Iris pigment epithelial cell (primary cell): ENCODE measurements at regions not wholly inside any gene's neighbourhood (a gene's known extent, or its start where the extent isn't known, plus 50 kb on each side); places are given as distances from the start of the nearest gene placed in this dataset.

ENCODE experiments used
- DNase-seq: peaks from one replicate; pipeline ENCODE4 v3.0.0-alpha.2; 2011; ENCODE audit warnings: low read depth

GRCh38 chr5:4124221-4124970, 528.8 kb downstream of the IRX1 start:
- no peak for DNase-seq

DNA sequence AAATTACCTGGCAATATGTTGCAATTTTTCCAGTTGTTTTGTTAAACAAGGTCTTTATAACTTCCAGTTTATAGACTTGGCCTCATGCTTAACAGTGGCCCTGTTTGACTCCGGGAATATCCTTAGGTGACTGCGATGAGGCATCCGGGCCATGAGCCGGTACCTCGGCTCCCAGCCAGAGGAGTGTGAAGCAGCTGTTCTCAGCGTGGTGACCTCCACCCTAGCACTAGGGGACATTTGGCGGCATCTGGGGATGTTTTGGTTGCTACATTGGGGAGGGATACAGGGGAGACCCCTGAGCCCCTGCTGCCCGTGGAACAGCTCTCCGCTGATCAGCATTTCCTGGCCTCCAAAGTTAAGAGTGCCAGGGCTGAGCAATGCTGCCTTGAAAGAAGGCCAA, 533.4 kb downstream of the IRX1 start:
- no peak for DNase-seq

GRCh38 chr5:4129523-4129922, 533.9 kb downstream of the IRX1 start:
- DNase-seq: no peak

DNA sequence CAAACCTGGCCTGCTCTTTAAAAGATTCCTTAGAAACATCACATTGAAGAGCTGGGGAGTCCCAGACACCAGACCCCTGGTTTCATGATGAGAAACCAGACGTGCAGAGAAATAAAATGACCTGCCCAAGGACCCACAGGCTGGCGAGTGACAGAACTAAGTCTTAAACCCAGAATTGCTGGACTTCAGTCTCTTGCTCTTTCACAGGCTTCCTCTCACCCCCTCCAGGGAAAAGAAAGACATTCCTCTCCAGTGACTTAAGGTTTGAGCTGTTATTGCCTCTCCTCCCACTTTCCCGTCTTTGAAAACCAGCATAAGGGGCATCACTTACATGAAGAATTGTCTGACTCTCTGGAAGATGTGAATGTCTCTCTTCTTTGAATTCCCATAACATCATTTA, 535.2 kb downstream of the IRX1 start:
- DNase-seq: no peak

GRCh38 chr5:4137781-4138180, 542.1 kb downstream of the IRX1 start:
- DNase-seq: no peak

GRCh38 chr5:4142842-4143241, 547.2 kb downstream of the IRX1 start:
- DNase-seq: no peak

- no peak for DNase-seq
These were observed 548.9 kb downstream of the IRX1 start for GRCh38 chr5:4144411-4145007.

DNA sequence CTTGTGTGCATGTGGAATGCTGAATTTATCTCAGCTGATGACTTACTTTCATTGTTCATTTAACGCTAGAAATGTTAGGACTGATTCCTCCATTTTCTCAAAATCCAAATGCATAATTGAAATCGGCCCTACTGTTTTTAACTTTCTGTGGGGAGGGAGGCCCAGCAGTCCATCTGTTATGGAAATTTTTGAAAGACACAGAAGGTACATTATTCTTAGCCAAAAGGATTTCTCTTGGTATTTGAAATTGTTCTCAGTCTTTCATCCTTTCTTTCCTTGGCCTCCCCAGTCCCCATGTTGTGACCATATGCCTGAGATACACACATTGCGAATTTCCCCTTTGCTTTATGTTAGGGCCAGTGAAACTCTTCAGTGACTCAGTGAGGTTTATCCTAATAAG, 549.9 kb downstream of the IRX1 start:
- DNase-seq: no peak

GRCh38 chr5:4148009-4148408, 552.4 kb downstream of the IRX1 start:
- DNase-seq: no peak

DNA sequence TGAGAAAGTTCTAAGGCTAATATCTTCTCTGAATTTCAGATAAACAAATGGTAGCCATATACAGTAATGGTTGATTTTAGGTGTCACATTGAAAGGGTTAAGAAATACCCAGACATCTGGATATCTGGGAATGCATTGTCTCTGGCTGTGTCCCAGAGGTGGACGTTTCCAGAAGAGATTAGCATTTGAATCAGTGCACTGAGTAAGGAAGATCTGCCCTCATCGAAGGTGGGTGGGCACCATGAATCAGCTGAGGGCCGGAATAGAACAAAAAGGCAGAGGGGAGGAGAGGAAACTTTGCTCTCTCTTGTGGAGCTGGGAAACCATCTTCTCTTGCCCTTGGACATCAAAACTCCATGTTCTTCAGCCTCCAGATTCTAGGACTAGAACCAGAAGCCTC, 554.4 kb downstream of the IRX1 start:
- no peak for DNase-seq

DNA sequence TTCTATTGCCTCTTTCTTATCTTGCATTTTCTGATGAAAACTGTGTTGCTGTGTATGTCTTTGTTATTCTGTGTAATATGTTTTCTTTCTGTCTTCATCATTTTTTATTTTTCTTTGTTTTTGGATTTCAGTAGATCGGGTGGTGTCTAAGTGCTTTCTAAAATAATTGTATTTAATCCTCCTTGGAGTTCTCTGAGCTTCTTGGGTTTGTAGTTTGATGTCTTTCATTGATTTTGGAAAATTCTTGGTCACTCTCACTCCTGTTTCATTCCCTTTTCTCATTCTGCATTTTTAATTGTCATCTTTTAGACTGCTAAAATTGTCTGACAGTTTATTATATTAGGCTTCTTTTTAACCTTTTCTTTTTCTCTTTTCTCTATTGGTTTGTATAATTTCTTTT, 560.5 kb downstream of the IRX1 start:
- no peak for DNase-seq

DNA sequence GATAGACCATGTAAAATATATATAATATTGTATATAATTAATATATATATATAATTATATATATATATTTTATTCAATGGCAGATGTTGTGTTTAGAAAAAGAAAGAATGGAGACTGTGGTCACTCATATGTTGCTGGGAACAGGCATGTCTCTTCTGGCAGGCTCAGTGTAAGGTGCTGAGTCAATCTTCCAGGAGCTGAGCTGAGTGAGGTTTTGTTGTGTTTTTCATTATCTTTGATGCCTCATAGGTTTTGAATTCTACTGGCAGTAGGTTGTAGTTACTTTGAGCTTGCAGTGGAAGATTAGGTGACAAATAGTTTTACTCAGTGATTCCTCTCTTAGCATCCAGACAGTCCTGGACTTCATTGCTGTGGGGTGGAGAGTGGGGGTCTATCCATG, 561.3 kb downstream of the IRX1 start:
- no peak for DNase-seq

- no peak for DNase-seq
These were observed 563.3 kb downstream of the IRX1 start for GRCh38 chr5:4158750-4159447.

- no peak for DNase-seq
These were observed 564.0 kb downstream of the IRX1 start for GRCh38 chr5:4159681-4160080.

DNA sequence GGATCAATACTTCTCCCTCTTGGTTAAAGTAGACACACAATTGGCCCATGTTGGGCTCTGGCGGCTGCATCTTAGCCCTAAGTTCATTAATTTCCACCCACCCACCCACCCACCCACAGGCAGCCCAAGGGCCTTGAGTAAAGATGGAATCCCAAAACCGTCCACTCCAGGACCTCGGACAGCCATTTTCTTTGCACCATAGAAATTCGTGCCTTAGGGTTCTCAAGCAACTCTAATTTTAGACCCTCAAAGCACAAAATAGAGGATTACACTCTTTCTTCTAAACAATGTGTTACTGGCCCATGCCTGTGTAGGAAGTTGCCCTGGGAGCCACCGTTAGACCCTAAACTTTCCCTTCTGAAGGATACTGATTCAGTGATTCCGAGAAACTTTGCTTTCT, 568.5 kb downstream of the IRX1 start:
- no peak for DNase-seq

DNA sequence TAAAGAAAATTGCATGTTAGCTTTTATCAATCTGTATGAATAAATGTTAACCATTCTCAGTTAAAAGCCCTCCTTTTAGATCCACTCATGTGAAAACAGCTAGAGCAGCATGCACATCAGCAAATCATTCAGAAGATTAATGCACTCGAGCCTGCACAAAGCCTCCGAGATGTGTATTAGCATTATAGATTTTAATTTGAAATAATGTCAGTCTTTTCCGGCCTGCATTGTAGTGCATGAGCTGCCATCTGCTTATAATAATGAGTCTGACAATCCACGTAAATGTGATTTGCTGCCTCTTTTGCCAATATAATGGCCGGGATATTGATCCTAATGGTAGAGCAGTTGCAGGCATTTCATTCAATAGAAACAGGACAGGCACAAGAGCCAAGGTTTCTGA, 585.1 kb downstream of the IRX1 start:
- DNase-seq: no peak

DNA sequence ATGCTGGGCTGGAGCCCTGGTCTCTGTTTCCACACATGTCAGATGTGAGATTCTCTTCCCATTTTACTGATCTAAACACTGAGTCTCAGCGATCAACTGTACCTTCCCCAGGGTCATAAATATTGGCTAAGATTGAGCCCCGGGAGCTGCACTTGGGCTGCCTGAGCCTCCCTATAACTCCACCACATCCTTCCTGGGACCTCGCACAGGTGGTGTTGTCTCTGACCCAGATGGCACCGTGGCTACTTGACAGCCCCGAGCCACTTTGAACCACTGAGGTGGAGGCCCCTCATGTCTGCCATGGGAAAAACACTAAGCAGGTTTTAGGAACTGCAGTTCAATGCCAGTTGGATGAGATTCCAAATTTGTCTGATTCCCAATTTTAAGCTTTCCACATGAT, 586.5 kb downstream of the IRX1 start:
- no peak for DNase-seq

- no peak for DNase-seq
These were observed 589.5 kb downstream of the IRX1 start for GRCh38 chr5:4185127-4185526.

- DNase-seq: no peak
These were observed 593.1 kb downstream of the IRX1 start for GRCh38 chr5:4188704-4189103.

- DNase-seq: no peak
These were observed 593.7 kb downstream of the IRX1 start for GRCh38 chr5:4189317-4189716.

- DNase-seq: no peak
These were observed 595.4 kb downstream of the IRX1 start for GRCh38 chr5:4191041-4191440.

DNA sequence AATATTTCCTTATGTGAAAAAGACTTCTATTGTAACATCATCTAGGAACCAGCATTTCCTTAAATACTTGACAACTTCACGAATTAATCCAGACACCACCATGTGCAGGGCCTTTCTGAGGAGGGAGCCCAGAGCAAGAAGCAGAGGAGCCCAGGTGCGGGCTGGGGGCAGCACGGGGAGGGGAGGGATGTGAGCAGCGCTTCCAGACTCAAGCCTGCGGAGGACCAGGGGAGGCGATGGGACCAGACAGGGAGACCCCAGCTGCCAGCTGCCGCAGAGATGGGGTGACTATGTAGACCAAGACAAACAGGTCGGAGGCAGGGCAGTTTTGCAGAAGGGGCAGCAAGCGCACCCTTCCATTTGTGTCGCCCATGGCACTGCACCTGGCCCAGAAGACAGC, 596.1 kb downstream of the IRX1 start:
- DNase-seq: no peak

GRCh38 chr5:4192111-4192510, 596.5 kb downstream of the IRX1 start:
- DNase-seq: no peak

DNA sequence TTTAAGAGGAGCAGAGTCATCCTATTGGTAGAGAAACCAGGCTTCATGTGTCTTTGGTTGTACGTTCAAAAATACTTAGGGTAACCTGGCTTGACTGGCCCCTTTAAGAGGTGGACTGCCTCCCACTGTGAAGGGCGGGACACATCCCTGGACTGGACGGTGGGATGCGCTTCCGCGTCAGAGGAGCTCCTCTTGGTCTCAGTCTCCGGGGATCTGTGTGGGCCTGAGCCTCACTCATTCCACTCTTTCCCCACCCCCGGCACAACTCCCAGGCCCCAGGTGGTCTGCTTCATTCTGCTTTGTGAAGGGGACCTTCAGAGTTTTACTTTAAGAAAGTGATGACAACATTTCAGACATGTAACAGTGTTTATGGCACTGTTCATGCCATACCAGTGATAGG, 601.1 kb downstream of the IRX1 start:
- DNase-seq: no peak
